Memory B cell (primary cell): ENCODE measurements at regions not wholly inside any gene's neighbourhood (a gene's known extent, or its start where the extent isn't known, plus 50 kb on each side); places are given as distances from the start of the nearest gene placed in this dataset.
"Not testable (repeated sequence)": the region's sequence is repeated elsewhere in the genome, so short reads cannot be mapped to it uniquely, and the experiment has no call there.

Experiments used
- ATAC-seq: fragments of 150-1000 bp; cut with Tn5 transposase; 2 replicates; pipeline ENCODE4 v1.10.0; 2021; ENCODE audit warnings: low read depth, mild to moderate bottlenecking, moderate library complexity
- DNase-seq, 2 donors: peaks; one replicate each; pipeline ENCODE4 v3.0.0; 2022; ENCODE audit warnings: low spot score in 2 of 2
- H3K27ac Mint-ChIP-seq: one replicate; pipeline ENCODE4 v1.8.0; 2022; ENCODE audit warnings: mild to moderate bottlenecking, moderate library complexity, mixed read lengths
- H3K27me3 Mint-ChIP-seq: one replicate; pipeline ENCODE4 v1.8.0; 2022; ENCODE audit warnings: mixed read lengths
- H3K36me3 Mint-ChIP-seq: one replicate; pipeline ENCODE4 v1.8.0; 2022; ENCODE audit warnings: mild to moderate bottlenecking, mixed read lengths
- H3K4me1 Mint-ChIP-seq: one replicate; pipeline ENCODE4 v1.8.0; 2022; ENCODE audit warnings: mixed read lengths
- H3K4me3 Mint-ChIP-seq: one replicate; pipeline ENCODE4 v1.8.0; 2022; ENCODE audit warnings: mild to moderate bottlenecking, moderate library complexity, mixed read lengths
- H3K9me3 Mint-ChIP-seq: one replicate; pipeline ENCODE4 v1.8.0; 2022; ENCODE audit warnings: mixed read lengths

DNA sequence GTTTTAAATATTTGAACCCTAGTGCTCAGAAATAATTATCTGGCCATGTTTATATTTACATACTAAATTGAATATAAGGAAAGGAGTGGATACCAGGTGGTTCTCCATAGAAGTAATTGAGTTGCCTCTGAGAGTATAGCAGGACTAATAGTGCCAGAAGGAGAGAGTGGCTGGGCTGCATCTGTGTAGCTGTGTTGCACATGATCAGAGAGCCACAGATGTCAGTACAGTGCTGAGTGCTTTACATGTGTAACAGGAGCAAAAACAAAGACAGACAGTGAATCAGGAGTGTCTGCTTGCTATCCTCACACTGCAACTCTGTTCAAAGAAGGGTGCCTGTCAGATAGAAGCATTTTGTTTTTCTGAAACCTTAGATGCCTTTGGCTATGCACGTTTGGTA lies 353.9 kb upstream of the PAPPA start:
- H3K9me3 Mint-ChIP-seq: no peaks in the 10 kb centered on the region
- no peak overlapping the region for H3K27ac Mint-ChIP-seq
- no peak overlapping the region for H3K4me3 Mint-ChIP-seq
- H3K4me1 Mint-ChIP-seq: no peaks in the 10 kb centered on the region
- ATAC-seq (no peak), DNase-seq (no peak)
- H3K36me3 Mint-ChIP-seq: no peaks in the 10 kb centered on the region
- H3K27me3 Mint-ChIP-seq: no peaks in the 10 kb centered on the region

DNA sequence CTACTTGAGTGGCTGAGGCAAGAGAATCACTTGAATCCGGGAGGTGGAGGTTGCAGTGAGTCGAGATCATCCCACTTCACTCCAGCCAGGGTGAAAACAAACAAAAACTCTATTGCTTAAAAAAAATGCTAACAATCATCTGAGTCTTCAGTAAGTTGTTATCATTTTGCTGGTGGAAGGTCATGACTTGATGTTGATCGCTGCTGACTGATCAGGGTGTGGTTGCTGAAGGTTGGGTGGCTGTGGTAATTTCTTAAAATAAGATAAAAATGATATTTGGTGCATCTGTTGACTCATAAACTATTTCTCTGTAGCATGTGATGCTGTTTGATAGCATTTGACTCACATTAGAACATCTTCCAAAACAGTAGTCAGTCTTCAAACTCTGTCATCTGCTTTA lies 349.4 kb upstream of the PAPPA start:
- DNase-seq: no peak
- Mint-ChIP-seq H3K9me3 (peaks cover 2% of the 10 kb centered on the region), H3K4me3 (no peak overlapping the region), H3K36me3 (no peaks in the 10 kb centered on the region), H3K27ac (no peak overlapping the region), H3K4me1 (no peaks in the 10 kb centered on the region), H3K27me3 (no peaks in the 10 kb centered on the region)
- ATAC-seq: no peak

DNA sequence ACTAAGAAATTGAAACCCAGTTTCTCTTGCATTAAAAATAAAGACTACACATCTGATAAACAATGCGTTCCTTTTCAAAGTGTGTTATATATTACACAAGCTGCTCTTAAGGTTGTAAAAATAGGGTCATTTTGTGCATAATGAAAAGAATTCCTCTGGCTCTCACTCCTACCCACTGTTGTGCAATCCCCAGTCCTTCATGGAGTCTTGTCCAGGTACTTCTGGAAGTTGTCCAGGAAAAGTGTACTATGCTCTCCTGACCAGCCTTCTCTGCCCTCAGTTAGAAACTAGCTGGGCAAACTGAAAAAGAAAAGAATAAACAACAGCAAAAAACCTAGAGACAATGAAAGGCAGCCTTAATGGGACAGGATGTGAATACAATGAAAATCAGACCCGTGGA lies 345.5 kb upstream of the PAPPA start:
- no peaks in the 10 kb centered on the region for H3K4me1 Mint-ChIP-seq
- DNase-seq (no peak), ATAC-seq (no peak)
- H3K27ac Mint-ChIP-seq: no peak overlapping the region
- no peaks in the 10 kb centered on the region for H3K36me3 Mint-ChIP-seq
- no peaks in the 10 kb centered on the region for H3K27me3 Mint-ChIP-seq
- no peak overlapping the region for H3K4me3 Mint-ChIP-seq
- peaks cover 5% of the 10 kb centered on the region for H3K9me3 Mint-ChIP-seq

DNA sequence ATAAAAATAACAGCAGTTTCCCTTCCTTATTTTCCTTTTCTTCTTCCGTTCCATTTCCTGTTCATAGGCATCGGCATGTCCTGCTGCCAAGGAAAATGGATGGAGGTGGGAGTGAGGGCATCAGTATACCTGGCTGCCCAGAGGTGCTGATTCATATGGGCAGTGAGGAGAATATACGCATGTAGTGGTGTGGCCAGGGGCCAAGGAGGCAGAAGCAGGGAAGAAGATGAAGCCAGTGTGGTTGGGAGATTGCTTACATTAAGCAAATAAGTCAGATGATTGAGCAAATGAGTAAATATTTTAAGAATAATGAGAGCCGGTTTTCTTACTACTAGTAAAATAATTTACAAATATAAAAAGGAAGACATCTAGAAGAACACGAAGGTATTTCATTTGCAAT lies 344.9 kb upstream of the PAPPA start:
- no peaks in the 10 kb centered on the region for H3K4me1 Mint-ChIP-seq

DNA sequence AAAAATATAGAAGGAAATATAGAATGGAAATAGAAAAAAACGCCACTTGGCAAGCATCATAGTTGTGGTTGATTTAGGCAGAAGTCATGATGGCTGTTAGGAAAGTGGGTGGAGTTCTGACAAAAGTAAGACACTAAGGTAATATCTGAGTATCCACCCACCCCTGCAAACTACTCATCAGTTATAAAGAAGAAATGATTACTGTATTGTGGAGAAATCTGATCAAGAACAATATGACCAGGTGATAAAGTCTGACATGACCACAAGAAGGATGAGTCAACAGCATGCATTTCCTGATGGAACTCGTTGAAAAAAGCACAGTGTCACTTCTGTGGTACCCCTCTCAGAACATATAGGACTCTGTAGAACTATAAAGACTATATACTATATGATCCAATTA lies 343.4 kb upstream of the PAPPA start:
- no peak overlapping the region for H3K4me3 Mint-ChIP-seq
- DNase-seq: no peak
- no peaks in the 10 kb centered on the region for H3K27me3 Mint-ChIP-seq
- H3K27ac Mint-ChIP-seq: no peak overlapping the region
- H3K4me1 Mint-ChIP-seq: no peaks in the 10 kb centered on the region
- H3K9me3 Mint-ChIP-seq: peaks cover 6% of the 10 kb centered on the region
- no peak for ATAC-seq
- no peaks in the 10 kb centered on the region for H3K36me3 Mint-ChIP-seq

More for the DNA sequence above, 344.9 kb upstream of the PAPPA start:
- Mint-ChIP-seq H3K9me3 (peaks cover 5% of the 10 kb centered on the region), H3K27ac (no peak overlapping the region), H3K36me3 (no peaks in the 10 kb centered on the region), H3K4me3 (no peak overlapping the region), H3K27me3 (no peaks in the 10 kb centered on the region)
- DNase-seq (no peak), ATAC-seq (no peak)

DNA sequence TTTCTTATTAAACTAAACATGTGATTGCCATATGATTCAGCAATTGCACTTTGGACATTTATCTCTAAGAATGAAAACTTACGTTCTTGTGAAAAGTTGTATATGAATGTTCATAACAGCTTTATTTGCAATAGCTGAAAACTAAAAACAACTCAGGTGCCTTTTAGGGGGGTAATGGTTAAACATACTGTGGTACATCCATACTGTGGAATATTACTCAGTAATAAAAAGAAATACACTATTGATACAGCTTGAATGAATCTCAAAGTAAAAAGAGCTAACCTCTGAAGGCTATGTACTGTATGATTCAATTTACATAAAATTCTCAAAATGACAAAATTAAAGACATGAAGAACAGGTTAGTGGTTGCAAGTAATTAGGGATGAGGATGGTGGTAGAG lies 339.5 kb upstream of the PAPPA start:
- ATAC-seq (no peak), DNase-seq (no peak)
- Mint-ChIP-seq H3K9me3 (peaks cover 8% of the 10 kb centered on the region), H3K36me3 (no peaks in the 10 kb centered on the region), H3K4me3 (no peak overlapping the region), H3K4me1 (no peaks in the 10 kb centered on the region), H3K27ac (no peak overlapping the region), H3K27me3 (no peaks in the 10 kb centered on the region)

DNA sequence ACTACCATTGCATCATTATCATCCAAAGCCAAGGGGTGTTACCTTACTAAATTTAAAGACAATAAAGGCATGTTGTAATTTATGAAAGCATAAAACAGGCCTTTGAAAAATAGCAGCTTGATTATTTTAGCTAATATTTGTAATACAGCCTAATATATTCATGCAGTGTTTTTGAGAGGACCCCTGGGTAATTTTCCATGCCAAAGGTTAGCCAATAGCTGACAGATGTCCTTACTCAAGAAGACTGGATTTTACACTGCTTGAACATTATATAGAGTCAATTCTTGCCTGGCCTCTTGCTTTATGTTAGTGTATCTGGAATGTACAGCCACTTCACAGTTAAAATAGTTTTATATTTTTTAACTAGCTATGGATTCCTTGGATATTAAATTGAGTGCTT lies 337.8 kb upstream of the PAPPA start:
- ATAC-seq: no peak
- no peaks in the 10 kb centered on the region for H3K27me3 Mint-ChIP-seq
- H3K36me3 Mint-ChIP-seq: no peaks in the 10 kb centered on the region
- no peak overlapping the region for H3K27ac Mint-ChIP-seq
- no peak for DNase-seq
- H3K4me3 Mint-ChIP-seq: no peak overlapping the region
- H3K9me3 Mint-ChIP-seq: peaks cover 8% of the 10 kb centered on the region
- H3K4me1 Mint-ChIP-seq: no peaks in the 10 kb centered on the region

DNA sequence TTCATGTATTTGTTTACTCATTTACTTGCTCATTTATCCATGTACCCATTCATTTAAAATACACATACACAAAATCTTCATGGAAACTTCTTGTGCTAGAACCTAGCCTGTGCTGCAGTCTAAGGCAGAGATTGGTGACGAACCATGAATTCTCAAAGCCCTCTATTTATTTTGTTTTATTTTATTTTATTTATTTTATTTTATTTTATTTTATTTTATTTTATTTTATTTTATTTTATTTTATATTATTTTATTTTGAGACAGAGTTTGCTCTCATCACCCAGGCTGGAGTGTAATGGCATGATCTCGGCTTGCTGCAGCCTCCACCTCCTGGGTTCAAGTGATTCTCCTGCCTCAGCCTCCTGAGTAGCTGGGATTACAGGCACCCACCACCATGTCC lies 334.9 kb upstream of the PAPPA start:
- DNase-seq, ATAC-seq, H3K9me3 Mint-ChIP-seq, H3K27ac Mint-ChIP-seq, H3K4me1 Mint-ChIP-seq, H3K27me3 Mint-ChIP-seq, H3K4me3 Mint-ChIP-seq, H3K36me3 Mint-ChIP-seq: not testable (repeated sequence)

DNA sequence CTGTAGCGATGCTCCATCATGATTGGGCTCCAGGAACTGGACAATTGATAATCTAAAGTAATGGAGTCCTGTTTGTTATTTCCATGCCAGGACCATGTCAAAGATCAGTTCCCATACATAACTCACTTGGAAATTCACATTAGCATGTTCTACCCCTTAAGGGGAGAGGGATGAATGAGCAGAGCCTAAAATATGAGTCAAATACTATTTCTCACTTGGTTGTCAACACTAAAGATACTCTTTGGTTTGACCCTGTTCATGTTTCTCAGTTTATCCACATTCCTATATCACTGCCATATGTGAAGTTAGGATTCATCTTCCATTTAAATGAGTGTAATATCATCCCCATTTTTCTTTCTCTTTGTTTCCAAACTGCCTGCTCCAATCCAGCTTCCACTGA lies 321.6 kb upstream of the PAPPA start:
- Mint-ChIP-seq H3K36me3 (no peaks in the 10 kb centered on the region), H3K27me3 (no peaks in the 10 kb centered on the region), H3K4me3 (no peak overlapping the region), H3K4me1 (no peaks in the 10 kb centered on the region), H3K27ac (no peak overlapping the region), H3K9me3 (peaks cover 2% of the 10 kb centered on the region)
- DNase-seq (no peak), ATAC-seq (no peak)

DNA sequence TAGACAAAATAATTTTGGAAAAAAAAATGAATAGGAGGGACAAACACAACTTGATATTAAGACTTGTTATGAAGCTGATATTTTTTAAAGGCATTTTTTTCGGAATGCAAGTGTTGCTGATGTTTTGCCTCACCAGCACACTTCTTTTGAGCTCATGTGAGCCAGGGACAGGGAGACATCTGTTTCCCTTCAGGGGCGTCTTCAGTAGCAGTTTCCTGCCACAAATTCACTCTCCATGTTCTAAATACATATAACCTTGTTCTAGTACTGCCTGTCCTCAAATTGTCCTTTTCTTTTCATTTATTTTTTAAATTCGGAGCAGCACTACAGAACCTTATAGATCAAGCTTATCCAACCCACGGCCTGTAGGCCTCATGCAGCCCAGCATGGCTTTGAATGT lies 316.0 kb upstream of the PAPPA start:
- H3K27me3 Mint-ChIP-seq: no peaks in the 10 kb centered on the region
- no peaks in the 10 kb centered on the region for H3K36me3 Mint-ChIP-seq
- H3K27ac Mint-ChIP-seq: no peak overlapping the region
- DNase-seq: no peak
- no peak overlapping the region for H3K4me3 Mint-ChIP-seq
- H3K4me1 Mint-ChIP-seq: no peaks in the 10 kb centered on the region
- ATAC-seq: no peak
- H3K9me3 Mint-ChIP-seq: peaks cover 5% of the 10 kb centered on the region

DNA sequence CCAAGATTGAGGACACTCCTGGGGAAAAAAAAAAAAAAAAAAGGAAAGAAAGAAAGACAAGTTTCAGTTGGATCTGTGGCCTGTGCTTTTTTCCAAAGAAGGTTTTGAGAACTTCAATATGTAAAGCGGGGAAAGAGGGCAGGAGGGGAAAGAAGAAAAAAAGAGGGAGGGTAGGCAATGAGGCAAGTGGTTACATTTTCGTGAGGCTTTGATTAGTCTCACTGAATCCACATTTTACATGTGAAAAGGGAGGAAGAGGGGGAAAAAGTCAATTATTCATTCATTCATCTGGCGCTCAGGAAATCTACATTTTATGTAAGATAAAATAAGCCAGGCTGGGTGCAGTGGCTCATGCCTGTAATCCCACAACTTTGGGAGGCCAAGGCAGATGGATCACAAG lies 315.2 kb upstream of the PAPPA start:
- no peaks in the 10 kb centered on the region for H3K27me3 Mint-ChIP-seq
- H3K27ac Mint-ChIP-seq: no peak overlapping the region
- H3K4me3 Mint-ChIP-seq: no peak overlapping the region
- no peak for DNase-seq
- H3K36me3 Mint-ChIP-seq: no peaks in the 10 kb centered on the region
- H3K9me3 Mint-ChIP-seq: peaks cover 5% of the 10 kb centered on the region
- H3K4me1 Mint-ChIP-seq: no peaks in the 10 kb centered on the region
- ATAC-seq: no peak

DNA sequence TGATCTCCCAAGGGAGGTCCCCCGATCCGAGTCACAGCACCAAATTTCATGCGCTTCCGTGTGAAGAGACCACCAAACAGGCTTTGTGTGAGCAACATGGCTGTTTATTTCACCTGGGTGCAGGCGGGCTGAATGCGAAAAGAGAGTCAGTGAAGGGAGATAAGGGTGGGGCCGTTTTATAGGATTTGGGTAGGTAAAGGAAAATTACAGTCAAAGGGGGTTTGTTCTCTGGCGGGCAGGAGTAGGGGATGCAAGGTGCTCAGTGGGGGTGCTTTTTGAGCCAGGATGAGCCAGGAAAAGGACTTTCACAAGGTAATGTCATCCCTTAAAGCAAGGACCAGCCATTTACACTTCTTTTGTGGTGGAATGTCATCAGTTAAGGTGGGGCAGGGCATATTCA lies 309.2 kb upstream of the PAPPA start:
- not testable (repeated sequence) for ATAC-seq, H3K27ac Mint-ChIP-seq, H3K36me3 Mint-ChIP-seq, H3K4me1 Mint-ChIP-seq, H3K4me3 Mint-ChIP-seq, H3K9me3 Mint-ChIP-seq, DNase-seq, H3K27me3 Mint-ChIP-seq

DNA sequence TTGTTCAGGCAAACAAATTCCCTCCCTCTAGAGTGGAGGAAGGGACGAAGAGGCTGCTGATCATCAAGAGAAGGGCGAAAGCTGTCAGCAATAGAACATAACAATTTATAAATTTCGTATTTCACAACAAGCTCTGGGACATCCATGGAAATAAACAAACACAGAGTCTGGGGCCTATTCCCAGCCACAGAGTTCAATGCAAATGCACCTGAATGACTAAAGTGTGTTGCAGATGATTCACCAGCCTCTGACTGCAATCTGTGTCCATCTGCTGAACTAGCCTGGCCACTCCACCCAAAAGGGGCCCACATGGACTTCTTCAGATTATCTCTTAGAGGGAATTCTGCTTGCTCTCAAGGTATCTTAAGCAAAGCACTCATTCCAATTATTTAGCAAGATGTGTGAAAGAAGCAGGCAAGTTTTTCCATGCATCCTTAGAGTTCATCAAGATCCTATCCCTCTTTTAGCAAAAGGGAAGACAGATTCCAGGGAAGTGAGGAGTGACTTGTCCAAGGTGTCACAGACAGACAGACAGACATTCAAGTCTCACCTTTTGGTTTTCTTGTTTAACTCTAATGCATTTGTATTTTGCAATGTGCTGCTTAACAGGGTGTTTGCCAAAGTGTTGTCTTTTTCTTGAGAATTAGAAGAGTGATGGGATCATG lies 307.8 kb upstream of the PAPPA start:
- Mint-ChIP-seq H3K27me3 (no peaks in the 10 kb centered on the region), H3K9me3 (peaks cover under 1% of the 10 kb centered on the region), H3K36me3 (no peaks in the 10 kb centered on the region), H3K4me3 (no peak overlapping the region), H3K4me1 (no peaks in the 10 kb centered on the region), H3K27ac (no peak overlapping the region)
- no peak for ATAC-seq
- DNase-seq: no peak

DNA sequence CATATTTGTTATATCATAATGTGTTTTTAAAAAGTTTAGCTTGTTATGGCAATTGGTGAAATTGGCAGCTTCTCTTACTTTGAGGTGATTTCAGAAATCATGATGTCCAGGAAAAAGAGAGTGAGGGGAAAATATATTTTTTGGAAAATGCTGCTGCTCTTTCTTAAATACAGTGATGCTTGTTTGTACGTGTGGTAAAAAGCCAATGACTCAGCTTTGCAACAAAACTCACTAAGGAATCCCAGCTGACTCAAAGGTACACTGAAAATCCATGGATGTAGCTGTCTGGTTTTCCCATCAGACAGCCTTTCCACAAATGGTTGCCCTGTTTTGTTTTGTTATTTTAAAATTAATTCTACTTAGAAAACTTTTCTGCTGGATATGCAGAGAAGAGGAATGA lies 306.4 kb upstream of the PAPPA start:
- DNase-seq (no peak), ATAC-seq (no peak)
- Mint-ChIP-seq H3K27ac (no peak overlapping the region), H3K36me3 (no peaks in the 10 kb centered on the region), H3K4me3 (no peak overlapping the region), H3K27me3 (no peaks in the 10 kb centered on the region), H3K4me1 (no peaks in the 10 kb centered on the region), H3K9me3 (no peaks in the 10 kb centered on the region)

DNA sequence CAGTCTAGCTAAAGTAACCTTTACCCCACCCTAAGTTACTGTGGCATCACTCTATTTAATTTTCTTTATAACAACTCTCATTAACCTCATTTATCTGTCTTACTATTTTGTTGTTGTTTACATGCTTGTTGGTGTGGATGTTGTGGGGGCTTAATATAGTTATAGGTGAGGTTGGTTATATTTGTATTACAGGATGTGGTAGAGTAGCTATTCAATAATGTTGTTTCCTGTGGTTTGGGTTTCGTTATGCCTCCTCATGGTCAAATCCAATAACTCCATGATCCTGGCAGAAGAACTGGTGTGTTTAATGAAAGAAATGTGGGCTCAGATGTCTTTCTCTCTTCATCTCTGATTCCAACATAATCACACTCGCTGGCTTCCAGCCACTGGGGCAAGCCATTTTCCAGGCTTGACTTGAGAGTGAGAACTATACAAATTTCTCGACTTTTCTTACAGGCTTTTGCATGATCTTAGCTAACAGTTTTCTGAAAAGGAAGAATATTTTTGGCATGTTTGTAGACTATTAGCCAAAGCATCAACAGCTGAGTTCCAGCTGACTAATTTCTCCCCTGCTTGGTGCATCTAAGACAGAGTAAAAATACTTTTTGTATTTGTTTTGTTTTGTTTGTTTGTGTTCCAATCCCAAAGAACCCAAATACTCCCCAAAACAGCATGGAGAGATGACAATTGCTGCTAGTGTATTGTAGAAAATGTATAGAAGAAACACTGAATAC lies 303.7 kb upstream of the PAPPA start:
- H3K36me3 Mint-ChIP-seq: no peaks in the 10 kb centered on the region
- H3K9me3 Mint-ChIP-seq: no peaks in the 10 kb centered on the region
- H3K27me3 Mint-ChIP-seq: no peaks in the 10 kb centered on the region
- H3K27ac Mint-ChIP-seq: no peak overlapping the region
- DNase-seq (no peak), ATAC-seq (no peak)
- H3K4me1 Mint-ChIP-seq: no peaks in the 10 kb centered on the region
- H3K4me3 Mint-ChIP-seq: no peak overlapping the region
